ACHN (cell line): ENCODE measurements at regions not wholly inside any gene's neighbourhood (a gene's known extent, or its start where the extent isn't known, plus 50 kb on each side); places are given as distances from the start of the nearest gene placed in this dataset.
"Not testable (repeated sequence)": the region's sequence is repeated elsewhere in the genome, so short reads cannot be mapped to it uniquely, and the experiment has no call there.

ENCODE experiments used
- DNase-seq: peaks from one replicate; pipeline ENCODE4 v3.0.0-alpha.2; 2015
- in situ Hi-C: cut with HindIII; loops from 2 replicates; pipeline ENCODE4 v1.10.0; 2017; ENCODE audit warnings: low sequenced_read_pairs, low pct_ligation_motif_present, low pct_unique_long_range_greater_than_20kb

GRCh38 chr5:122653087-122654017 lies 121.5 kb upstream of the SNX2 start:
- in situ Hi-C loops, result no loop called here
- DNase-seq, result no peak

- in situ Hi-C loops, result no loop called here
- no peak for DNase-seq
Measured at GRCh38 chr5:122656160-122656559, 118.7 kb upstream of the SNX2 start.

GRCh38 chr5:122656577-122656976 lies 118.3 kb upstream of the SNX2 start:
- no peak for DNase-seq
- in situ Hi-C loops, result no loop called here

- DNase-seq, result no peak
- in situ Hi-C loops, result no loop called here
Measured at GRCh38 chr5:122661496-122662180, 113.2 kb upstream of the SNX2 start.

- in situ Hi-C loops, result no loop called here
- DNase-seq, result no peak
Measured at GRCh38 chr5:122665051-122665450, 109.8 kb upstream of the SNX2 start.

GRCh38 chr5:122668552-122668951 lies 106.3 kb upstream of the SNX2 start:
- no peak for DNase-seq
- in situ Hi-C loops, result no loop called here

- in situ Hi-C loops, DNase-seq: not testable (repeated sequence)
Measured at GRCh38 chr5:122669709-122670108, 105.2 kb upstream of the SNX2 start.

- no peak for DNase-seq
Measured at GRCh38 chr5:122673343-122673742, 101.5 kb upstream of the SNX2 start.

GRCh38 chr5:122674385-122674784 lies 100.5 kb upstream of the SNX2 start:
- in situ Hi-C loops, result no loop called here
- no peak for DNase-seq

More at GRCh38 chr5:122673343-122673742, 101.5 kb upstream of the SNX2 start:
- in situ Hi-C loops, result no loop called here

GRCh38 chr5:122680623-122681350 lies 94.1 kb upstream of the SNX2 start:
- no peak for DNase-seq
- in situ Hi-C loops, result no loop called here

- DNase-seq, result no peak
- in situ Hi-C loops, result no loop called here
Measured at GRCh38 chr5:122683631-122684030, 91.2 kb upstream of the SNX2 start.

GRCh38 chr5:122690266-122690665 lies 84.6 kb upstream of the SNX2 start:
- in situ Hi-C loops, result no loop called here
- DNase-seq, result no peak

- DNase-seq, result no peak
- in situ Hi-C loops, result no loop called here
Measured at GRCh38 chr5:122691931-122692330, 82.9 kb upstream of the SNX2 start.

GRCh38 chr5:122693963-122694362 lies 80.9 kb upstream of the SNX2 start:
- in situ Hi-C loops, result no loop called here
- no peak for DNase-seq

- in situ Hi-C loops, result no loop called here
- DNase-seq, result no peak
Measured at GRCh38 chr5:122694884-122695283, 80.0 kb upstream of the SNX2 start.

- in situ Hi-C loops, result not testable (repeated sequence)
Measured at GRCh38 chr5:122696735-122697134, 78.1 kb upstream of the SNX2 start.

GRCh38 chr5:122697191-122697590 lies 77.7 kb upstream of the SNX2 start:
- in situ Hi-C loops, result no loop called here
- no peak for DNase-seq

More at GRCh38 chr5:122696735-122697134, 78.1 kb upstream of the SNX2 start:
- not testable (repeated sequence) for DNase-seq

- in situ Hi-C loops, result no loop called here
- no peak for DNase-seq
Measured at GRCh38 chr5:122699201-122699600, 75.7 kb upstream of the SNX2 start.
